ENCODE measurements at regions not wholly inside any gene's neighbourhood (a gene's known extent, or its start where the extent isn't known, plus 50 kb on each side); places are given as distances from the start of the nearest gene placed in this dataset.

GRCh38 chr2:149892563-149892962 lies 305.0 kb upstream of the MMADHC start:
- Histone ChIP-seq H3K4me3 (no peak overlapping the region), H3K36me3 (ENCODE audit: low read depth, missing control alignments) (no peaks in the 10 kb centered on the region), H3K4me1 (no peaks in the 10 kb centered on the region), H3K27ac (no peak overlapping the region), H3K27me3 (no peaks in the 10 kb centered on the region), H3K9me3 (no peaks in the 10 kb centered on the region)
- intact Hi-C loops (cut with DNase I; ENCODE audit: low total_unique reads): no loop called here
- WGBS, 2 donors: 57 to 79% methylated on average over 1 of the region's 1 CpG
- TF ChIP-seq POLR2A (IDR thresholded peaks at IDR 0.05) (no peak), CTCF (IDR thresholded peaks at IDR 0.05) (no peak)
- DNase-seq: no peak

- Histone ChIP-seq H3K4me3 (no peak overlapping the region), H3K9me3 (no peaks in the 10 kb centered on the region), H3K4me1 (no peaks in the 10 kb centered on the region), H3K27ac (no peak overlapping the region), H3K36me3 (ENCODE audit: low read depth, missing control alignments) (no peaks in the 10 kb centered on the region), H3K27me3 (no peaks in the 10 kb centered on the region)
- DNase-seq: no peak
- 74 to 84% methylated on average over 2 of the region's 2 CpGs for WGBS, 2 donors
- intact Hi-C loops (cut with DNase I; ENCODE audit: low total_unique reads): no loop called here
- TF ChIP-seq CTCF (IDR thresholded peaks at IDR 0.05) (no peak), POLR2A (IDR thresholded peaks at IDR 0.05) (no peak)
These were observed 298.4 kb upstream of the MMADHC start for GRCh38 chr2:149885946-149886345.

GRCh38 chr2:149885468-149885867 lies 297.9 kb upstream of the MMADHC start:
- intact Hi-C loops (cut with DNase I; ENCODE audit: low total_unique reads): no loop called here
- no peak overlapping the region for H3K4me3 ChIP-seq
- no peaks in the 10 kb centered on the region for H3K4me1 ChIP-seq
- H3K9me3 ChIP-seq: no peaks in the 10 kb centered on the region
- 78 to 84% methylated on average over 2 of the region's 2 CpGs for WGBS, 2 donors
- no peak for TF ChIP-seq CTCF (IDR thresholded peaks at IDR 0.05)
- TF ChIP-seq POLR2A (IDR thresholded peaks at IDR 0.05): no peak
- H3K27me3 ChIP-seq: no peaks in the 10 kb centered on the region
- H3K36me3 ChIP-seq (ENCODE audit: low read depth, missing control alignments): no peaks in the 10 kb centered on the region
- DNase-seq: no peak
- H3K27ac ChIP-seq: no peak overlapping the region

GRCh38 chr2:149884871-149885270 lies 297.3 kb upstream of the MMADHC start:
- intact Hi-C loops (cut with DNase I; ENCODE audit: low total_unique reads): no loop called here
- H3K27ac ChIP-seq: no peak overlapping the region
- no peaks in the 10 kb centered on the region for H3K27me3 ChIP-seq
- no peaks in the 10 kb centered on the region for H3K36me3 ChIP-seq (ENCODE audit: low read depth, missing control alignments)
- no peak overlapping the region for H3K4me3 ChIP-seq
- H3K9me3 ChIP-seq: no peaks in the 10 kb centered on the region
- DNase-seq: no peak
- no peaks in the 10 kb centered on the region for H3K4me1 ChIP-seq
- TF ChIP-seq CTCF (IDR thresholded peaks at IDR 0.05) (no peak), POLR2A (IDR thresholded peaks at IDR 0.05) (no peak)

- H3K27ac ChIP-seq: no peak overlapping the region
- H3K27me3 ChIP-seq: no peaks in the 10 kb centered on the region
- intact Hi-C loops (cut with DNase I; ENCODE audit: low total_unique reads): no loop called here
- no peak for TF ChIP-seq POLR2A (IDR thresholded peaks at IDR 0.05)
- no peak for TF ChIP-seq CTCF (IDR thresholded peaks at IDR 0.05)
- H3K36me3 ChIP-seq (ENCODE audit: low read depth, missing control alignments): no peaks in the 10 kb centered on the region
- DNase-seq: no peak
- no peak overlapping the region for H3K4me3 ChIP-seq
- whole genome bisulfite sequencing, 2 donors: 54 to 71% methylated on average over 1 of the region's 1 CpG
- H3K4me1 ChIP-seq: no peaks in the 10 kb centered on the region
- no peaks in the 10 kb centered on the region for H3K9me3 ChIP-seq
These were observed 290.3 kb upstream of the MMADHC start for GRCh38 chr2:149877913-149878312.
